Gastroesophageal sphincter (tissue), 3 donors: ENCODE measurements at regions not wholly inside any gene's neighbourhood (a gene's known extent, or its start where the extent isn't known, plus 50 kb on each side); places are given as distances from the start of the nearest gene placed in this dataset.

Source experiments
- EP300 ChIP-seq: sonication (generic); formaldehyde crosslinking; IDR thresholded peaks from one replicate; pipeline ENCODE4 v1.6.1; 2017; ENCODE audit warnings: antibody characterized with exemption, mild to moderate bottlenecking
- POLR2AphosphoS5 ChIP-seq: sonication (generic); formaldehyde crosslinking; IDR thresholded peaks from one replicate; pipeline ENCODE4 v1.6.1; 2017; ENCODE audit warnings: antibody characterized with exemption
- TF ChIP-seq, protein P1 (sequence below), 4 experiments: fragments of 200-600 bp in 2 of 4; fragments of 450-650 bp in 2 of 4; sonication (generic) in 1 of 4; IDR thresholded peaks; one replicate each; pipeline ENCODE4 v1.5.1; 2017 to 2019; ENCODE audit warnings: antibody characterized with exemption in 4 of 4, mild to moderate bottlenecking in 2 of 4, moderate library complexity in 2 of 4

DNA sequence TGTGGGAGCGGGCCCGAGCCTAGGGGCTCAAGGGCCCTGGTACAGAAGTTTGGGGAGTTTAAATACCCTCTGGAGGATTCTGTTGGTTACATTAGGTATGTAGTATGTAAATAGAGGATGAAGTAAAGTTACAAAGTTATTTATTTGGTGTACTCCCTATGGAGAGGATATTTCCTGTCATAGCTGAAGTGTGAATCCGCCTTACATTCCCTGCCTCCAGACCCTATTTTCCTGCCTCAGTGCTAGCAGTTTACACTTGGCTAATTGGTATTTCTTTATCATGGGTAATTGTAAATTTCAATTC, 60.6 kb upstream of the KLF14 start:
- TF ChIP-seq, protein P1, sequence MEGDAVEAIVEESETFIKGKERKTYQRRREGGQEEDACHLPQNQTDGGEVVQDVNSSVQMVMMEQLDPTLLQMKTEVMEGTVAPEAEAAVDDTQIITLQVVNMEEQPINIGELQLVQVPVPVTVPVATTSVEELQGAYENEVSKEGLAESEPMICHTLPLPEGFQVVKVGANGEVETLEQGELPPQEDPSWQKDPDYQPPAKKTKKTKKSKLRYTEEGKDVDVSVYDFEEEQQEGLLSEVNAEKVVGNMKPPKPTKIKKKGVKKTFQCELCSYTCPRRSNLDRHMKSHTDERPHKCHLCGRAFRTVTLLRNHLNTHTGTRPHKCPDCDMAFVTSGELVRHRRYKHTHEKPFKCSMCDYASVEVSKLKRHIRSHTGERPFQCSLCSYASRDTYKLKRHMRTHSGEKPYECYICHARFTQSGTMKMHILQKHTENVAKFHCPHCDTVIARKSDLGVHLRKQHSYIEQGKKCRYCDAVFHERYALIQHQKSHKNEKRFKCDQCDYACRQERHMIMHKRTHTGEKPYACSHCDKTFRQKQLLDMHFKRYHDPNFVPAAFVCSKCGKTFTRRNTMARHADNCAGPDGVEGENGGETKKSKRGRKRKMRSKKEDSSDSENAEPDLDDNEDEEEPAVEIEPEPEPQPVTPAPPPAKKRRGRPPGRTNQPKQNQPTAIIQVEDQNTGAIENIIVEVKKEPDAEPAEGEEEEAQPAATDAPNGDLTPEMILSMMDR (IDR thresholded peaks at IDR 0.05) = no peak
- TF ChIP-seq POLR2AphosphoS5 (no peak), EP300 (no peak)
